ENCODE measurements at regions not wholly inside any gene's neighbourhood (a gene's known extent, or its start where the extent isn't known, plus 50 kb on each side); places are given as distances from the start of the nearest gene placed in this dataset.
"Not testable (repeated sequence)": the region's sequence is repeated elsewhere in the genome, so short reads cannot be mapped to it uniquely, and the experiment has no call there.

DNA sequence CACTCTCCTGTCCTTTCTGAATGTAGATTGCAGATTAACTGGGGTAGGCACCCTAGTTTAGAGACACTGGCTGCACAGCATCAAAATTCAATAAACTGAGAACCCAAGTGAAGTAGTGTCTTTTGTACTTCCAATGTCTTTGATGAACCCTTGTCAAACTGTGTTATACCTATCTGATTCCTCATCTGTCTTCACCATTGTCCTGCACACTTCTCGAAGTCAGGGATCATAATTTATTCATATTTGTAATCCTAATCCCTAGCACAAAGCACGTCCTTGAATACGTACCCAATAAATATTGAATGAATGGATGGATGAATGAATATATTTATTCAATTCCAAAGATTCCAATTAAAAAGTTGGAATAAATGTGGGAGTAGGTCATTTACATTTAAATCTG, 256.6 kb upstream of the PTBP2 start:
- TF ChIP-seq POLR2A (IDR thresholded peaks at IDR 0.05), result no peak
- intact Hi-C loops (cut with DNase I; ENCODE audit: low total_unique reads), result no loop called here
- no peak overlapping the region for H3K27ac ChIP-seq
- no peaks in the 10 kb centered on the region for H3K9me3 ChIP-seq
- H3K4me1 ChIP-seq, result no peaks in the 10 kb centered on the region
- ATAC-seq (no peak), DNase-seq (no peak)
- in situ Hi-C loops (cut with MboI; ENCODE audit: low sequenced_read_pairs in 4 of 4), result no loop called here
- no peak overlapping the region for H3K4me3 ChIP-seq
- no peaks in the 10 kb centered on the region for H3K27me3 ChIP-seq
- H3K36me3 ChIP-seq, result no peaks in the 10 kb centered on the region

- DNase-seq, result peak; percentile 48 to 65
- intact Hi-C loops (cut with DNase I; ENCODE audit: low total_unique reads) (no loop called here), in situ Hi-C loops (cut with MboI; ENCODE audit: low sequenced_read_pairs in 4 of 4) (no loop called here)
- H3K27me3 ChIP-seq, result no peaks in the 10 kb centered on the region
- no peak for TF ChIP-seq CTCF (IDR thresholded peaks at IDR 0.05 in 4 of 5, conservative IDR thresholded peaks at IDR 0.05 in 1 of 5)
- TF ChIP-seq POLR2A (IDR thresholded peaks at IDR 0.05), result no peak
- H3K9me3 ChIP-seq, result no peaks in the 10 kb centered on the region
- H3K27ac ChIP-seq, result no peak overlapping the region
- peak; percentile 96 to 98 for ATAC-seq
- H3K36me3 ChIP-seq, result no peaks in the 10 kb centered on the region
- no peak overlapping the region for H3K4me3 ChIP-seq
- H3K4me1 ChIP-seq, result no peaks in the 10 kb centered on the region
Observed at GRCh38 chr1:96465441-96465840, 256.1 kb upstream of the PTBP2 start.

DNA sequence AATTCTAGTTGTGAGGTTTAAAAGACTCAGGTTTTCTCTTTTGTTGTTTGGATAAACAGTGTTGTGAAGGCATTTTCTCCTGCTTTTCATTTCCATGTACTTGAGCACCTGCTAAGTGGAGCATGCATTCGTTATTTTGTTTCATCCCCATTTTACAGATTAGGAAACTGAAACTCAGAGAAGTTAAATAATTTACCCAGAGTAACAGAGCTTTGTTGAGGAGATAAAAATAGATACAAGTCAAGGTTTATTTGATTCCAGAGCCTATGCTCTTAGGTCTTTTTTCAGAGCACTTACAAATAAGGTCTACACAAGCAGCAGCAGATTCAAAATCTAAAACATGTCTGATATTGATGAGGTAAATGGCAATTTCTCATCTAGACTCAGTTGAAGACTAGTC, 254.7 kb upstream of the PTBP2 start:
- H3K4me1 ChIP-seq, result no peaks in the 10 kb centered on the region
- DNase-seq (no peak), ATAC-seq (no peak)
- no peak overlapping the region for H3K4me3 ChIP-seq
- no peaks in the 10 kb centered on the region for H3K9me3 ChIP-seq
- intact Hi-C loops (cut with DNase I; ENCODE audit: low total_unique reads), result no loop called here
- no peaks in the 10 kb centered on the region for H3K27me3 ChIP-seq
- no peak overlapping the region for H3K27ac ChIP-seq
- H3K36me3 ChIP-seq, result no peaks in the 10 kb centered on the region
- TF ChIP-seq POLR2A (IDR thresholded peaks at IDR 0.05) (no peak), CTCF (IDR thresholded peaks at IDR 0.05 in 4 of 5, conservative IDR thresholded peaks at IDR 0.05 in 1 of 5) (no peak)
- in situ Hi-C loops (cut with MboI; ENCODE audit: low sequenced_read_pairs in 4 of 4), result no loop called here

DNA sequence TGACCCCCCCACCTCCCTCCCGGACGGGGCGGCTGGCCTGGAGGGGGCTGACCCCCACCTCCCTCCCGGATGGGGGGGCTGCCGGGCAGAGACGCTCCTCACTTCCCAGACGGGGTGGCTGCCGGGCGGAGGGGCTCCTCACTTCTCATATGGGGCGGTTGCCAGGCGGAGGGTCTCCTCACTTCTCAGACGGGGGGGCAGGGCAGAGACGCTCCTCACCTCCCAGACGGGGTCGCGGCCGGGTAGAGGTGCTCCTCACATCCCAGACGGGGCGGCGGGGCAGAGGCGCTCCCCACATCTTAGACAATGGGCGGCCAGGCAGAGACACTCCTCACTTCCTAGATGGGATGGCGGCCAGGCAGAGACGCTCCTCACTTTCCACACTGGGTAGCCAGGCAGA, 251.9 kb upstream of the PTBP2 start:
- ATAC-seq; intact Hi-C loops (cut with DNase I; ENCODE audit: low total_unique reads); DNase-seq; H3K27me3 ChIP-seq; H3K4me3 ChIP-seq; H3K4me1 ChIP-seq; H3K27ac ChIP-seq; H3K9me3 ChIP-seq; in situ Hi-C loops (cut with MboI; ENCODE audit: low sequenced_read_pairs in 4 of 4); H3K36me3 ChIP-seq: not testable (repeated sequence)

DNA sequence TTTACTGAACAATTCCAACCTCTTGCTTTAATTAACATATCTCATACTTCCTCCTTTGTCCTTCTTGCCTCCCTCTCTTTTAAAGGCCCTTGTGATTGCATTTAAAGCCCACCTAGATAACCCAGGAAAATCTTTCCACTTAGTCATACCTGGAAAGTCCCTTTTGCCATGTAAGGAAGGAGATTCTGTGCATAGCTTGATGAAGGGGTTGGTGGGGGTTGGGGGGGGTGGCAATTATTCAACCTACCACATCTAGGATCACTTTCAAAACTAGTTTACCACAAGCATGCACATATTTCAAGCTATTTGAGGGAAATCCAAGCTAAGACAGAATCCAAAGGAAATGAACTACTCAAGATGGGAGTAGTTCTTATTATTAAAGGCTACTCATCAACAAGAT, 249.1 kb upstream of the PTBP2 start:
- Histone ChIP-seq H3K4me1 (no peaks in the 10 kb centered on the region), H3K36me3 (no peaks in the 10 kb centered on the region), H3K27ac (no peak overlapping the region), H3K9me3 (no peaks in the 10 kb centered on the region), H3K27me3 (no peaks in the 10 kb centered on the region), H3K4me3 (no peak overlapping the region)
- DNase-seq, result no peak
- in situ Hi-C loops (cut with MboI; ENCODE audit: low sequenced_read_pairs in 4 of 4), result no loop called here
- intact Hi-C loops (cut with DNase I; ENCODE audit: low total_unique reads), result no loop called here
- ATAC-seq, result no peak
- no peak for TF ChIP-seq POLR2A (IDR thresholded peaks at IDR 0.05)
- no peak for TF ChIP-seq CTCF (IDR thresholded peaks at IDR 0.05 in 4 of 5, conservative IDR thresholded peaks at IDR 0.05 in 1 of 5)

DNA sequence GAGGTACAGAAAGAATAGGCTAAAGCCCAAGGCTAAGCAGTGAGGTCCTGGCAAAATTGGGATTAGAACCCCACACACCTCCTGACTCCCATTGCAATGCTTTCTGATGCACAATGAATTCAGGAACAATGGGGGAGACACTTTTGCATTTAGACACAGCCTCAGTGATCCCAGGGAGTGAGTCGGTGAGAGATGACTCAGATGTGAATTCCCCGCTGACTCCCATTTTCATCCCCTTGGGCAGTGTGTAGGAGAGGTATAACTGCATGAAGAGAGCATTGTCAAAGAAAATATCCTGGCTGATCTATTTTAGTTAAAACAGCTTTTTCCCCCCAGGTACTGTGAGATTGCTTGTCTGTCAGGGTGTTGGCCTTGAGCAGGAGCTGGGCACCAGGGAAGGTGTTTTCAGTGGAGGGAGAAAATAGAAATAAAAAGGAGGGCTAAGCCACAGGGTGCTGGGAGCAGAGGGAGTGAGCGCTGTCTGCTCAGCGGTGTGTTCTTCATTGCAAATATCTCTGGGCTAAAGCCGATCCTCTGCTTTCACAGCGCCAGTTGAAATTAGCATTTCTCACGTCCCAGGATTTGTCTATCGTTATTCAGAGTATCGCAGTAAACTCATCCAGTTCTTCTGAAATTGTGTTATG, 247.7 kb upstream of the PTBP2 start:
- H3K27me3 ChIP-seq, result no peaks in the 10 kb centered on the region
- in situ Hi-C loops (cut with MboI; ENCODE audit: low sequenced_read_pairs in 4 of 4), result no loop called here
- TF ChIP-seq CTCF (IDR thresholded peaks at IDR 0.05 in 4 of 5, conservative IDR thresholded peaks at IDR 0.05 in 1 of 5) (no peak), POLR2A (IDR thresholded peaks at IDR 0.05) (no peak)
- no peak overlapping the region for H3K4me3 ChIP-seq
- intact Hi-C loops (cut with DNase I; ENCODE audit: low total_unique reads), result no loop called here
- DNase-seq (no peak), ATAC-seq (no peak)
- H3K36me3 ChIP-seq, result no peaks in the 10 kb centered on the region
- H3K9me3 ChIP-seq, result no peaks in the 10 kb centered on the region
- H3K4me1 ChIP-seq, result no peaks in the 10 kb centered on the region
- H3K27ac ChIP-seq, result no peak overlapping the region

Data from gastrocnemius medialis (tissue), 4 donors.